Islet of Langerhans (tissue), 1 donor: ENCODE measurements at regions not wholly inside any gene's neighbourhood (a gene's known extent, or its start where the extent isn't known, plus 50 kb on each side); places are given as distances from the start of the nearest gene placed in this dataset.
A peak's percentile ranks its signal among the peaks of the same experiment; 100 is the strongest.
"Not testable (repeated sequence)": the region's sequence is repeated elsewhere in the genome, so short reads cannot be mapped to it uniquely, and the experiment has no call there.

Experiments used
- FAIRE-seq: peaks from one replicate; lab custom pipeline; 2011; peaks lifted over from hg19 to GRCh38; lab: Jason Lieb, UNC

DNA sequence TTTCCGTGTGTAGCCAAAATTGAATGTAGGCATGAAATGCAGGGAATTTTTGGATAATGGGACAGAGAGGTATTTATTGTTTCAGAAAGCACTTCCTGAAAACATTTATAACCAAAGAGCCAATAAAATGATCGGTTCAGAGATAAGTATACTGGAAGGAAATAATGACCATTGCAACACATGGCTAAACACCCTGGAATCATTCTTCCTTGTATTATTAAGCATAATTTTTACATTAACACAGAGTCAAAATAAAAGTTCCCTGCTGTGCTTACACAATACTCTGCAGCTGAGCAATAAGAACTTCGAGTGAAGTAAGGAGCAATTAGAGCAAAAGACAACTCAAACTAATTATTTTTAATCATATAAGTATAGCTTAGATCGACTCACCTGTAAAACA, 648.3 kb downstream of the TNS3 start:
- no peak for FAIRE-seq

DNA sequence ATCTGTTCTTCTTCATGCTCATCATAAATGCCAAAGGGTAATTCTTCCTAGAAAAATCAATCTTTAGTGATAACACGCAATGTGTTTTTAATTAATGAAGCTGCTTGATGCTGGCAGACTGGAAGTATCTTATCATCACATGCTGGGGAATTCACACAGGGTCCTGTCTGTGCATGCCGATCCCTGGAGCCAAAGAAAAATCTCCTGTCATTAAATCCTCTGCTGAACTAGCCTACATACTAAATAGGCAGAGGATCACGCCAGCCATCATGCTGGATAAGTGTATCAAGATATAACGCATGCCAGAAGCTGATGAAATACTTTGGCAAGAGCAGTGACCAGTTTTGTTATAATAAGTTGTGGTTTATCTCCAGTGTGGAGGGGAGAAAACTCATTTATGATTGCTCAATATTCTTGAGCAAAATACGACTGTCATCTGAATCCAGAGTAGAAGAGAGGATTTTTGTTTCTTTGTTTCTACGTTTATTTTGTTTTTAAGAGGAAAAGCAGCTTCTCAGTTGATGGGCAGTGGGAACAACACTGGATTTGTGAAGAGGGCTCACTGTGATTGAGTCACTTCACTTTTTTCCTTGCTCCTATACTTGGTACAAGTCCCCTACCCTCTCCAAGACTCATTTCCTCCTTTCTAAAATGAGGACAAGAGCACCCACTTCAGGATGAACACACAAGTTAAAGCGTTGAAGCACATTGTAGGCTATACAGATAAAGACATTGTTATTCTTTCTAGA, 649.1 kb downstream of the TNS3 start:
- no peak for FAIRE-seq

DNA sequence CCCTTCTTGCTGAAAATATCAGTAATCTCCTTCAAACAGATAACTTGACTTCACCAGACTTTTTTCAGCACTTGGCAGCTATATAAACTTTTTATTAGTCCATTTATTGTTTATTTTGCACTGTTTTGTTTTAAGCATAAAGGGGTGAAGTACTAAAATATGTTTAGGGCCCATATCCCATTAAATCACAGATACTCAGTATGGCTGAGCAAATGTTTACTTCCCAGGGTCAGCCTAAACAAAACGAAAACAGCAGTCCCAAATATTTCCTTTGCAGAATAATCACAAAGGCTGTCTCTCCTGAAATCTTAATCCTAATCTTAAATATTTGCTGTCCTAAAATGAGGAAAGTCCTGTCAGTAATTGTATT, 649.6 kb downstream of the TNS3 start:
- no peak for FAIRE-seq

DNA sequence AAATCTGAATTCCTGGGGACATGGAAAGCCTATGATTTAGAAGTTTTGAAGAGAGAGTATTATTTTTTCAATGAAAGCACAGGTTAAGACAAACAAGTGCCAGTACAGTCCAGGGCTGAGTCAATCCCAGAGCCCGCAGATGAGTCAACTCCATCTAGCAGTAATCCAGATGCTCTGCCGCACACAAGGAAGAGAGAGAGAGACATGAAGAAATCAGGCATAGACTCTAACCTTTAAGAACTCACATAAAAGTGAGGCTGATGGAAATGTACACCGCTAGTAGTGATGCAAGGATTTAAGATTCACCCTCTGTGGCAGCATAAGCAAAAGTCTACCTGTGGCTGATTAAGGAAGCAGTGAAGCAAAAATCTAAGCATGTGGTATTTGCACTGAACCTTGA, 651.5 kb downstream of the TNS3 start:
- no peak for FAIRE-seq

DNA sequence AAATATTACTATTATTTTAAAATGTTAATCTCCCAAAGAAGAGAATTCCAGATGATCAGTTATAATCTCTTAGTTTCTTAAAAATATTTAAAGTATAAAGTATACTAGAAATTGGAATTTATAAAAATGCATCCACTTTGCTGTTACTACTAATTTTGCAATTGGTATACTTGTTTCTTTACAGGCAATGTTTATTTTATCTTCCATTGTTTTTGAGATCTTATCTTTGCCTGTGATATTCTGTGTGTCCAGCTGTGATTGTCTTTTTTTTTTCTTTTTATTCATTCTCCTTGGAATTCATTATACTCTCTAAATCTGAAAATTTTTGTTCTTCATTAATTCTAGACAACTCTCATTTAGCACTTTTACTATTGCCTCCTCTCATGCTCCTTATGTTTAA, 652.6 kb downstream of the TNS3 start:
- peak; percentile 21 for FAIRE-seq

GRCh38 chr7:46928719-46929118, 653.2 kb downstream of the TNS3 start:
- no peak for FAIRE-seq

DNA sequence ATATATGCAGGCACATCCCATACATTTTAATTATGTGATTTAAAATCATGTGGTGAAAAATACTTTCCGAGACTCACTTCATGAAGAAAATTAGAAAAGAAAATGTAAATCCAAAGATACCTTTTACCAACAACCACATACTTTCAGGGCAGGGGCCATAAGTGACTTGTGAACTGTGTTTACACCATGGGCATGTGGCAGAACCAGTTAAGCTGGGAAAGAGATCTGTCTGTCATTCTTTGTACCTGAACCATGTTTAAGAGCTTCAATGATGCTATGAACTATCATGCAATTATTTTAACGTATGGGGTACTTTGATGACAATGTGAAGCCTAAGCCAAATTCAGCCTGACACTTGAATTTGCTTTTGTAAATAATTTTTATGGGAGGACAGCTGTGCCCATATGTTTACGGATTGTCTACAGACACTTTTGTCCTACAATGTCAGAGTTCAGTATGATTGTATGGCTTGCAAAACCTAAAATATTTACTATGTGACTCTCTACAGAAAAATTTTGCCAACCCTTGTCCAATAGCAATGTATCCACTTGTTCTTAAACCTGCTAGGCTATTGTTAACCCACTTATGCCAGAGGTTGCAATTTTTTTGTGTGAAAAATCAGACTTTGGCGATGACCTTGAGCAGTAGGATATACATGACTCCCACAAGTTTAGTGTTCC, 654.6 kb downstream of the TNS3 start:
- no peak for FAIRE-seq

- FAIRE-seq: no peak
Observed at GRCh38 chr7:46916581-46916980, 665.3 kb downstream of the TNS3 start.

DNA sequence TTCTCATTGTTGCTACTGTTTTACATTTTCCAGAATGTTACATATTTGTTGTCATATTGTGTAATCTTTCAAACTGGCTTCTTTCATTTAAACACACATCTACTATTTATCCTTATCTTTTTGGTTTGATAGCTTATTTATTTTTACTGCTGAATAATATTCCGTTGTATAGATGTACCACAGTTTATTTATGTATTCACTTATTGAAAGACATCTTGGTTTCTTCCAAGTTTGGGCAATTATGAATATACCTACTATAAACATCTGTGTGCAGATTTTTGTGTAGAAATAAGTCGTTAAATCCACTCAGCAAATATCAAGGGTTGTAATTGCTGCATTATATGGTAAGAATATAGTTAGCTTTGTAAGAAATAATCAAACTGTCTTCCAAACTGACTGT, 669.2 kb downstream of the TNS3 start:
- no peak for FAIRE-seq

- FAIRE-seq: no peak
Observed at GRCh38 chr7:46909601-46910051, 672.3 kb downstream of the TNS3 start.

DNA sequence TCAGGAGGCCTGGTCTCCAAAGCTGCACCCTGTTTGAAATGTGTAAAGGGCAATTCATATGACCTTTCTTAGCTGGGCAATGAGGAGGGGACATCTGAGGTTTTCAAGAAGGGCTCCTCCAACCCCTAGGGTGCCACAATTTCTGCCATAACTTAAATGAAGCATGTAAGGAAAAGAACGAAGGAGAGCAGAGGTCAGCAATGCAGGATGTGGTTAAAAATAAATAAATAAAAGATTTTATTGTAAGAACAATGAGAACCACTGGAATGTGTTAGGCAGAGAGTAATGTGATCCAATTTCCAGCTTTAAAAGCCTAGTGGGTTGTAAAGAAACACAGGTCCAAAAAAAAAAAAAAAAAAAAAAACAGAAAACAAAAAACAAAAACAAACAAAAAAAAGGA, 673.1 kb downstream of the TNS3 start:
- no peak for FAIRE-seq

DNA sequence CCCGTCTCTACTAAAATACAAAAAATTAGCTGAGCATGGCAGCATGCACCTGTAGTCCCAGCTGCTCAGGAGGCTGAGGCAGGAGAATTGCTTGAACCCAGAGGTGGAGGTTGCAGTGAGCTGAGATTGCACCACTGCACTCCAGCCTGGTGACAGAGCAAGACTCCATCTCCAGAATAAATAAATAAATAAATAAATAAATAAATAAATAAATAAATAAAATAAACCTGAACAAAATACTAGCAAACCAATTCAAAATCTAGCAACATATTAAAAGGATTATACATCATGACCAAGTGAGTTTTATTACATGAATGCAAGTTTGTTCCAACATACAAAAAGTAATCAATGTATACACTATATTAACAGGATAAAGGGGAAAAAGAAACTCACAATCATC, 677.4 kb downstream of the TNS3 start:
- FAIRE-seq: not testable (repeated sequence)

DNA sequence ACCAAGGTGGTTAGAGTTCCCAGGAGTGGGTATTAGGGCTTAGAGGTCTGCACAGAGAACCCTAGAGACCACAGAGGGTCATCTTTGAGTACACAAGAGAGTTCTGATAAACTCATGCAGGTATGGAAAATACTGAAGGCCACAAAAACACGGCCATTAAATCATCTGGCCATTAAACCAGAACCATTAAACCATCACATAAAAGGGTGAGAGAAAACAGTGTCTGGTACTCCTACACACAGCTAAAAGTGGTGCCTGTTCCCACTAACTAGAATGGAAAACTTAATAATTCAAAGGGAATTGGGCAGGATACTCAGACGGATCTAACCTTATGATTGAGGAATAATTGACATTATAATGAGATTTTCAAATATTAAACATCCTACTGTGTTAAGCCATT, 679.4 kb downstream of the TNS3 start:
- no peak for FAIRE-seq

DNA sequence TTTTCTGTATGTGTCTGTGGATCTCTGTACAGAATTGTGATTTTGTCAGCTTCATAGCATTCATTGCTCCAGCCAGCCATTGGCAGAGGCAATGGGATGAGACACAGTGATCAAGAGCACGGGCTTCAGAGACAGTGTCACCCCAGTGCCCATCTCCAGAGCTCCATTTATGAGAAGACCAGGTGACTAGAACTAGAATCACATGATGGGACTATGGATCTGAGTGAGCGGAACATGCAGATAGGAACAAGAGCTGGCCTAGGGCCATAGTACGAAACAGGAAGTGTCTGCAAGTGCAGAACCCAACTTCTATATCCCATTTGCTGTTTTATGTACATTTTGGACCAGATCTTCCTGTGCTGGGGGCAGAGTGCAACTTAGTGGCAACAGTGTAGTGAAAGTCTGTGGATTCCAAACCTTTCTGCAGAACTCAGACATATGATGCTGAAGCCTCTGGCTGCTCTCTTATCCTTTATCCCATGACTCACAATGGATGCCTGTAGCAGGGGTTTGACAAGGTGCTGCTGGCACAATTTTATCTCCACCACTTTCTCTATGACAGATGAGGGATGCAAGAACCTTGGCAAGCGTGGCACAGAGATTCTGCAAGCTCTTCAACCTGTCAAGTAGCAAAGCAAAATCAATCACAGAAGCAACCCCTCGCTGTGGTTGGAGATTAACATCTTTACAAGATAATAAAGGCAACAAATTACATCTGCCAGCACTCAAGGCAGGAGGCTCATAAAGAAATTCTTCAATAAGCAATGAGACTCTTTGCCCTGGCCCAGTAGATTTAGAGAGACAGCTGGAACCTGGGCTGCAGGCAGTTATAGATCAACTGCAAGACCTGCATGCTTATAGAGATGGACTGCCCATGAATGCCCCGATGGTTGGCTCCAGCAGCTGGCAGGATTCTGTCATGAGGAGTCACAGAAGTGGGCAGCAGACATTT, 681.3 kb downstream of the TNS3 start:
- FAIRE-seq: no peak

- no peak for FAIRE-seq
Observed at GRCh38 chr7:46897381-46897780, 684.5 kb downstream of the TNS3 start.

- FAIRE-seq: no peak
Observed at GRCh38 chr7:46886669-46887374, 695.1 kb downstream of the TNS3 start.

DNA sequence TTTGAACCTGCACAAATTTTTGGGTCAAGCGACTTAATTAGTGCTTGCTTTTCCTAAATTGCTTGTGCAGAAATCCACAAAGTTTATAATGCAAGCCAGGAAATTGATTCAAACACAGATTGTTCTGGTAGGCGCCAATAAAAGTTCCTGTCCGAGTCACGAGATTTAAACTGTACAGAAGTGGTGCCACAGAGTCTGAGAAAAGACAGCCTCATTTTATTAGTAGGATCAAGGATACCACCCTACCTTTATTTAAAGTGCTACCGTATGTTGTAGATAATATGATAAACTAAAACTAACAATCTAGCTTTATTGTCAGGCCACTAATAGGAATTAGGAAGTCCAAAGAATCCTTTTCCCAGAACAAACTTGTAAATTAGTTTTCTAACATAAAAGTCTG, 696.7 kb downstream of the TNS3 start:
- FAIRE-seq: no peak

DNA sequence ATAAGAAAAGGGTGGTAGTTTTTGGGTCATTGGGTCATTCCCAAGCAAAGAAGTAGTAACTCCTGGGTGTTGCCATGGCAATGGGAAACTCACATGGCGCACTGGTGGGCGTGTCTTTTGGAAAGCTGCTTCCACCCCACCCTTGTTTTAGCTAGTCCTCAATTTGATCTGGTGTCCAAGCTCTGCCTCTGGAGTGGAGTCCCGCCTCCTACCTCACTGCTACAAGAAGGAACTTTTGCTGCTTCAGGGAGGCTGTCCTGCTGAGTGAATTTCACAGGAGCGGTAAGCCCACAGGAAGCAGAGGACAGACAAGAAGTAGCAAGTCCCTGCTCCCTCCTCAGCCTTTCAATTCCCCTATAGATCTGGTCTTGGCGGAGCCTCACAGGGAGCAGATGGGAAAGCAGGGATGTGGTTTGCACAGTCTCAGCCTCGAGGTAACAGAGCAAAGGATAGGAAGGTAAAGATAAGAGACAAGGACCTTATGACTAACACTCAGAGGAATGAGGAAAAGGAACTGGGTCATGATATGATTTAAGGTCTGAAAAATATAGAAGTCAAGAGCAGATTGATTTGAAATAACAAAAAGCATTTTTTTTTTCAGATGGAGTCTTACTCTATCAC, 700.3 kb downstream of the TNS3 start:
- FAIRE-seq: no peak

- no peak for FAIRE-seq
Observed at GRCh38 chr7:46880508-46881196, 701.3 kb downstream of the TNS3 start.

- FAIRE-seq: no peak
Observed at GRCh38 chr7:46879783-46880182, 702.1 kb downstream of the TNS3 start.

DNA sequence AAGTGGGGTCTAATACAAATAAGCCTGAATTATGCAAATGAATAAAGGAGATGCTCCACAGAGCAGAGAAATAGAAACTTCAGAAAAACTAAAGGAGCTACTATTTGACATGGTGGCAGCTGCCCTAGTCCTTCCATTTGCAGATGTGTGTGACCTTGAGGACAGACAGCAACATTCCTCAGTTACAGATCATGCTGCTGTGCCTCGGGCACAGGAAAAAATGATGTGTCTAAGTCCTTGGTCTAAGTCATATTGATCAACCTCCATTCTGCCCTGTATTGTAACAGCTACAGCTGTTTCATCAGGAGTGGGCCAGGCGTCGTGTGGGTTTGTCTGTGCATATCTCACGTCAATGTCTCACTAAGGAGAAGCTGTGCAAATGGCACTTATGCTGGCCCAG, 710.4 kb downstream of the TNS3 start:
- no peak for FAIRE-seq
